GM10248 (cell line): ENCODE measurements at regions not wholly inside any gene's neighbourhood (a gene's known extent, or its start where the extent isn't known, plus 50 kb on each side); places are given as distances from the start of the nearest gene placed in this dataset.

ENCODE experiments used
- CTCF ChIA-PET: fragments of 300-600 bp; sonication (Branson Sonifier 250); formaldehyde crosslinking; extraction: SDS; loops from one replicate; lab custom pipeline; 2021; ENCODE audit warnings: antibody characterized with exemption; lab: Yijun Ruan, JAX
- POLR2A ChIA-PET: fragments of 350-650 bp; sonication (Branson Sonifier 250); formaldehyde crosslinking; extraction: SDS; loops from one replicate; lab custom pipeline; 2020; ENCODE audit warnings: antibody characterized with exemption; lab: Yijun Ruan, JAX
- DNase-seq: peaks from one replicate; pipeline ENCODE4 v3.0.0; 2012; ENCODE audit errors: extremely low spot score
- CTCF ChIP-seq: IDR thresholded peaks from 2 replicates; pipeline ENCODE4 v1.5.1; 2012; ENCODE audit warnings: mild to moderate bottlenecking, low read depth; ENCODE audit errors: extremely low read depth, missing control alignments, control extremely low read depth

GRCh38 chr13:21850013-21851006 is 179.4 kb downstream of the FGF9 start:
- TF ChIP-seq CTCF: no peak
- no peak for DNase-seq
- ChIA-PET CTCF (interaction anchor here (0.7 kb wide), 1 partner anchor 22 kb away, joined by 3 read pairs; no protein-coding TSS in a partner anchor), POLR2A (no interaction called here)

GRCh38 chr13:21852043-21852442 is 181.2 kb downstream of the FGF9 start:
- CTCF ChIA-PET: no interaction called here
- POLR2A ChIA-PET: no interaction called here
- no peak for TF ChIP-seq CTCF
- no peak for DNase-seq

- ChIA-PET CTCF (interaction anchor here (1.0 kb wide), 1 partner anchor 12 kb away, joined by 3 read pairs; no protein-coding TSS in a partner anchor), POLR2A (no interaction called here)
- DNase-seq: no peak
- no peak for TF ChIP-seq CTCF
Observed at GRCh38 chr13:21853779-21854178, 182.9 kb downstream of the FGF9 start.

GRCh38 chr13:21868823-21869222 is 197.9 kb downstream of the FGF9 start:
- ChIA-PET CTCF (interaction anchor here (1.3 kb wide), 1 partner anchor 17 kb away, joined by 3 read pairs; no protein-coding TSS in a partner anchor), POLR2A (no interaction called here)
- no peak for TF ChIP-seq CTCF
- DNase-seq: no peak

- TF ChIP-seq CTCF: no peak
- POLR2A ChIA-PET: no interaction called here
- DNase-seq: no peak
- CTCF ChIA-PET: interaction anchor here (1.3 kb wide), 1 partner anchor 22 kb away, joined by 3 read pairs; no protein-coding TSS in a partner anchor
Observed at GRCh38 chr13:21871382-21871781, 200.5 kb downstream of the FGF9 start.

GRCh38 chr13:21871919-21872318 is 201.0 kb downstream of the FGF9 start:
- DNase-seq: no peak
- POLR2A ChIA-PET: no interaction called here
- CTCF ChIA-PET: interaction anchor here (1.3 kb wide), 1 partner anchor 22 kb away, joined by 3 read pairs; no protein-coding TSS in a partner anchor
- no peak for TF ChIP-seq CTCF
